ENCODE measurements at regions not wholly inside any gene's neighbourhood (a gene's known extent, or its start where the extent isn't known, plus 50 kb on each side); places are given as distances from the start of the nearest gene placed in this dataset.

DNA sequence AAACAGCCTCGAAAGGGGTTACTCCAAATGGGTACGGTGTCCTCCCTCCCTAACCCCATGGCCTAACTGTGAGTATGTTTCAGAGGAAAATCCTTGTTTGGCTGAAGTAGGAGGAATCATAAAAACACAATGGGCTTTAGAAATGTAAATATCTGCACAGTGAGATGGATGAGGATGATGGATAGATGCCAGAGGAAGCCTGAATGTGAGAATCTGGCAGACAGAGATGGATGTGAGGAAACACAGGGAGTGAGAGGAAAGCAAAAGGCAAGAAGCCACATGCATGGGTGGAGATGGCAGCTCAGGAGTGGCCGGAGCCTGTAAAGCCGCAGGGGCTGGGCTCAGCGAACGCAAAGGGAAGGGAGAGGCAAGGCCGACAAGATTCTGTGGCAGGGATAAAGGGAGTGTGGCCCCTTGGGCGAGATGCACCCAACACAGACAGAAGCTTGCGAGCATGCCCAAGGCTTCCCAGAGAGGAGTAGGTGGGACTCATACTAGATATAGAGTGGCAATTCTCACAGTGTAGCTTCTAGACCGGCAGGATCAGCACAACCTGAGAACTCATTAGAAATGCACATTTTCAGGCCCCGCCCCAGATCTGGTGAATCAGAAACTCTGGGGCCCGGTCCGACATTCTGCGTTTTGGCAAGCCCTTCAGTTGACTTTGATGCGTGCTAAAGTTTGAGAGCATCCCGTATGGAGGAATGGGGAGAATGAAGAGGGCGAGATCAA is 237.3 kb upstream of the CADM1 start:
- DNase-seq (ENCODE audit: low spot score in 2 of 2) (no peak), ATAC-seq (replicated peaks; ENCODE audit: extremely low read depth, poor library complexity, severe bottlenecking) (no peak)
- Mint-ChIP-seq H3K36me3 (ENCODE audit: insufficient read depth) (no peaks in the 10 kb centered on the region), H3K4me3 (no peak overlapping the region), H3K27ac (ENCODE audit: low read depth) (no peak overlapping the region), H3K4me1 (no peaks in the 10 kb centered on the region), H3K9me3 (no peaks in the 10 kb centered on the region), H3K27me3 (peaks cover 45% of the 10 kb centered on the region)

GRCh38 chr11:115740324-115740723 is 236.1 kb upstream of the CADM1 start:
- Mint-ChIP-seq H3K27ac (ENCODE audit: low read depth) (no peak overlapping the region), H3K4me1 (no peaks in the 10 kb centered on the region), H3K36me3 (ENCODE audit: insufficient read depth) (no peaks in the 10 kb centered on the region), H3K4me3 (no peak overlapping the region), H3K27me3 (peaks cover 43% of the 10 kb centered on the region), H3K9me3 (no peaks in the 10 kb centered on the region)
- DNase-seq (ENCODE audit: low spot score in 2 of 2) (no peak), ATAC-seq (replicated peaks; ENCODE audit: extremely low read depth, poor library complexity, severe bottlenecking) (no peak)

DNA sequence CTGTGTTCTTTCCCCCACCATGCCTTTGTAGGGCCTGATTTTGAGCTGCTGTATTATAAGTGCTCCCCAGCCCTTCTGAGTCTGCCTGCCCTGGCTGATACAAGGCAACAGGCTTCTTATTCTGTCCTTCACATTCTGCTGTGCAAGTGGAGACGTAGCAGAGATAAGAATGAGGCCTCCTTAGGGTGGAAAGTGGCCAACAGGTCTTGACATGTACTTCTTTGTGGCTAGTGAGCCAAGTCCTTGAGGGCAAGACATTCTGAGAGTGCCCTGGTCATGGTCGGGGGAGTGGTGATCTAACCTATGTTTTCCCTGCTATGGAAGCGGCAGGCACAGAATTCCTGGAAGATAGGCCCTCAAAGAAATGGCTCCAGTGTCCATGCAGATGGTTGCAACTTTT is 235.7 kb upstream of the CADM1 start:
- H3K9me3 Mint-ChIP-seq: no peaks in the 10 kb centered on the region
- no peak for ATAC-seq (replicated peaks; ENCODE audit: extremely low read depth, poor library complexity, severe bottlenecking)
- H3K4me3 Mint-ChIP-seq: no peak overlapping the region
- H3K27ac Mint-ChIP-seq (ENCODE audit: low read depth): no peak overlapping the region
- peaks cover 38% of the 10 kb centered on the region for H3K27me3 Mint-ChIP-seq
- H3K4me1 Mint-ChIP-seq: no peaks in the 10 kb centered on the region
- no peaks in the 10 kb centered on the region for H3K36me3 Mint-ChIP-seq (ENCODE audit: insufficient read depth)
- no peak for DNase-seq (ENCODE audit: low spot score in 2 of 2)

GRCh38 chr11:115739146-115739545 is 234.9 kb upstream of the CADM1 start:
- no peak for ATAC-seq (replicated peaks; ENCODE audit: extremely low read depth, poor library complexity, severe bottlenecking)
- Mint-ChIP-seq H3K4me1 (no peaks in the 10 kb centered on the region), H3K9me3 (no peaks in the 10 kb centered on the region)

DNA sequence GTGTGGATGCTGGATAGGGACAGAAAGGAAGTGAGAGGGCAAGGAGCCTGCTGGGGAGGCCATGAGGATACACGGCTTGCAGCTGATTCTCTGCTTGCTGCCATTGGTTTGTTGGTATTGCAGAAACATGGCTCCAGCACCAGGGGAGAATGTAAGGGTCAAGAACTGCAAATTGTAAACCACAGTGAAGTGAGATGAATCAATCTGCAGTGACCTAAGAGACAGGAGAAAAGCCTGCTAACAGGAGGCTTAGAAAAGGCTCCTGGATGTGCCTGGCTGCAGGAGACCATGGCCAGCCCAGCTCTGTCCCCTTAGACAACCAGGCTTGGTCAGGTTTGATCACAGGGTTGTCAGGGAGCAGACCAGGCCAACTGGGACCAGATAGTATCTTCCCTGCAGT is 233.7 kb upstream of the CADM1 start:
- H3K27ac Mint-ChIP-seq (ENCODE audit: low read depth): no peak overlapping the region
- DNase-seq (ENCODE audit: low spot score in 2 of 2) (no peak), ATAC-seq (replicated peaks; ENCODE audit: extremely low read depth, poor library complexity, severe bottlenecking) (no peak)
- no peaks in the 10 kb centered on the region for H3K9me3 Mint-ChIP-seq
- H3K36me3 Mint-ChIP-seq (ENCODE audit: insufficient read depth): no peaks in the 10 kb centered on the region
- no peaks in the 10 kb centered on the region for H3K4me1 Mint-ChIP-seq
- peaks cover 21% of the 10 kb centered on the region for H3K27me3 Mint-ChIP-seq
- no peak overlapping the region for H3K4me3 Mint-ChIP-seq

More at GRCh38 chr11:115739146-115739545, 234.9 kb upstream of the CADM1 start:
- DNase-seq (ENCODE audit: low spot score in 2 of 2): no peak
- Mint-ChIP-seq H3K27ac (ENCODE audit: low read depth) (no peak overlapping the region), H3K4me3 (no peak overlapping the region), H3K36me3 (ENCODE audit: insufficient read depth) (no peaks in the 10 kb centered on the region), H3K27me3 (peaks cover 32% of the 10 kb centered on the region)

DNA sequence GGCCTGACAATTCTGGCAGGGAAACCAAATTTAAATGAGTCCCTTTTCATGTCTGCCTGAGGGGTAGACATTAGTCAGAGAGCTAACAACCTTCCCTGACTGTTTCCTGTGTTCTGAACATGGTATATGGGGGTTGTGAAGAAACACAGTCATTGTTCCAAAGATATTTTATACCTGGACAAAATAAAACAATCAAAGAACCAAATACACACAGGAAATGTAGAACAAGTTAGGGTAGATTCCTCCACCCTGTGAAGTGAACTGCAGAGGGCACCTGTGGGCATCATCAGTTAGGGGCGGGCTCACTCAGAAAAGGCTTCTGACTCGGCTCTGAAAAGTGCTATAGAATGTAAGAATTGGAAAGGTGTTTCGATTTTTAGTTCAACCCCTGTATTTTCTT is 231.9 kb upstream of the CADM1 start:
- DNase-seq (ENCODE audit: low spot score in 2 of 2): no peak
- no peak for ATAC-seq (replicated peaks; ENCODE audit: extremely low read depth, poor library complexity, severe bottlenecking)
- Mint-ChIP-seq H3K27ac (ENCODE audit: low read depth) (no peak overlapping the region), H3K4me3 (no peak overlapping the region), H3K27me3 (peaks cover 3% of the 10 kb centered on the region), H3K9me3 (no peaks in the 10 kb centered on the region), H3K36me3 (ENCODE audit: insufficient read depth) (no peaks in the 10 kb centered on the region), H3K4me1 (no peaks in the 10 kb centered on the region)

- no peaks in the 10 kb centered on the region for H3K4me1 Mint-ChIP-seq
- no peak overlapping the region for H3K27ac Mint-ChIP-seq (ENCODE audit: low read depth)
- peaks cover 15% of the 10 kb centered on the region for H3K27me3 Mint-ChIP-seq
- no peaks in the 10 kb centered on the region for H3K36me3 Mint-ChIP-seq (ENCODE audit: insufficient read depth)
- H3K9me3 Mint-ChIP-seq: no peaks in the 10 kb centered on the region
- ATAC-seq (replicated peaks; ENCODE audit: extremely low read depth, poor library complexity, severe bottlenecking) (no peak), DNase-seq (ENCODE audit: low spot score in 2 of 2) (no peak)
- no peak overlapping the region for H3K4me3 Mint-ChIP-seq
These were observed 220.5 kb upstream of the CADM1 start for GRCh38 chr11:115724666-115725065.

- DNase-seq (ENCODE audit: low spot score in 2 of 2) (no peak), ATAC-seq (replicated peaks; ENCODE audit: extremely low read depth, poor library complexity, severe bottlenecking) (no peak)
- H3K4me3 Mint-ChIP-seq: no peak overlapping the region
- H3K36me3 Mint-ChIP-seq (ENCODE audit: insufficient read depth): no peaks in the 10 kb centered on the region
- H3K4me1 Mint-ChIP-seq: no peaks in the 10 kb centered on the region
- H3K27ac Mint-ChIP-seq (ENCODE audit: low read depth): no peak overlapping the region
- H3K27me3 Mint-ChIP-seq: peaks cover 15% of the 10 kb centered on the region
- H3K9me3 Mint-ChIP-seq: no peaks in the 10 kb centered on the region
These were observed 218.5 kb upstream of the CADM1 start for GRCh38 chr11:115722711-115723110.

- H3K36me3 Mint-ChIP-seq (ENCODE audit: insufficient read depth): no peaks in the 10 kb centered on the region
- no peak overlapping the region for H3K4me3 Mint-ChIP-seq
- no peak overlapping the region for H3K27ac Mint-ChIP-seq (ENCODE audit: low read depth)
- no peaks in the 10 kb centered on the region for H3K4me1 Mint-ChIP-seq
- no peaks in the 10 kb centered on the region for H3K9me3 Mint-ChIP-seq
- DNase-seq (ENCODE audit: low spot score in 2 of 2): no peak
- peaks cover 8% of the 10 kb centered on the region for H3K27me3 Mint-ChIP-seq
- no peak for ATAC-seq (replicated peaks; ENCODE audit: extremely low read depth, poor library complexity, severe bottlenecking)
These were observed 217.2 kb upstream of the CADM1 start for GRCh38 chr11:115721296-115721995.

DNA sequence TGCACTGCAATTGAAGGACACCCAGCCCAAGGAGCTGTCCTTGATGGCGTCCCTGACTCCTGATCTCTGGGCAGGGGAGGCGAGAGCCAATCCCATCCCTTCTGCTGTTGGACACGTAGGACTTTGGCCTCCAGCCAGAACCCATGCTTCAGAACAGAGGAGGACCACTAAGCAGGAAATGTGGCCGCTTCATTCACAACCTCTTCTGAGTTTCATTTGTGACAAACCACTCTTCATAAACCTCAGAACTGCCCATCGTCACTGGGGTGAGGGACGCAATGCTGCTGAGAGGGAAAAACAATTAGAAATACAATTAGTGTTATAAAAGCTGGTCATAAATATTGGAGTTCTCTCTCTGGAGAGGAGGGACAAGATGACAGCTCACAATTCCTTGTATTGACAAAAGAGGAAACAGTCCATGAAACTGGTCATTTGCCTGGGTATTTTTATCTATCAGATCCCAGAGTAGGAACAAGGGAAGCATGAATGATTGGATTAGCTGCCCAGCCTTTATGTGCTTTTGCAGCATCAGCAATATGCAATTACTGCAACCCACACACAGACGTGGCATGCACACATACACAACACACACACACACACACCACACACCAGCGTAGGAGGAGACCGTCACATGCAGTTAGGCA is 216.5 kb upstream of the CADM1 start:
- H3K27me3 Mint-ChIP-seq: peaks cover under 1% of the 10 kb centered on the region

GRCh38 chr11:115718945-115719344 is 214.7 kb upstream of the CADM1 start:
- no peaks in the 10 kb centered on the region for H3K36me3 Mint-ChIP-seq (ENCODE audit: insufficient read depth)
- H3K4me3 Mint-ChIP-seq: no peak overlapping the region
- H3K9me3 Mint-ChIP-seq: no peaks in the 10 kb centered on the region
- DNase-seq (ENCODE audit: low spot score in 2 of 2) (no peak), ATAC-seq (replicated peaks; ENCODE audit: extremely low read depth, poor library complexity, severe bottlenecking) (no peak)
- H3K4me1 Mint-ChIP-seq: no peaks in the 10 kb centered on the region
- no peak overlapping the region for H3K27ac Mint-ChIP-seq (ENCODE audit: low read depth)
- H3K27me3 Mint-ChIP-seq: no peaks in the 10 kb centered on the region

More for the DNA sequence above, 216.5 kb upstream of the CADM1 start:
- Mint-ChIP-seq H3K4me1 (no peaks in the 10 kb centered on the region), H3K27ac (ENCODE audit: low read depth) (no peak overlapping the region), H3K36me3 (ENCODE audit: insufficient read depth) (no peaks in the 10 kb centered on the region), H3K9me3 (no peaks in the 10 kb centered on the region), H3K4me3 (no peak overlapping the region)
- DNase-seq (ENCODE audit: low spot score in 2 of 2): no peak
- ATAC-seq (replicated peaks; ENCODE audit: extremely low read depth, poor library complexity, severe bottlenecking): no peak

GRCh38 chr11:115718106-115718505 is 213.9 kb upstream of the CADM1 start:
- no peak for DNase-seq (ENCODE audit: low spot score in 2 of 2)
- no peaks in the 10 kb centered on the region for H3K4me1 Mint-ChIP-seq
- H3K9me3 Mint-ChIP-seq: no peaks in the 10 kb centered on the region
- H3K27me3 Mint-ChIP-seq: no peaks in the 10 kb centered on the region
- ATAC-seq (replicated peaks; ENCODE audit: extremely low read depth, poor library complexity, severe bottlenecking): no peak
- H3K4me3 Mint-ChIP-seq: no peak overlapping the region
- no peak overlapping the region for H3K27ac Mint-ChIP-seq (ENCODE audit: low read depth)
- H3K36me3 Mint-ChIP-seq (ENCODE audit: insufficient read depth): no peaks in the 10 kb centered on the region

Data from central memory CD8-positive, alpha-beta T cell (primary cell).